ENCODE measurements at regions not wholly inside any gene's neighbourhood (a gene's known extent, or its start where the extent isn't known, plus 50 kb on each side); places are given as distances from the start of the nearest gene placed in this dataset.

- TF ChIP-seq CTCF (conservative IDR thresholded peaks at IDR 0.05; ENCODE audit: low read depth, low read length) (no peak), EZH2 (IDR thresholded peaks at IDR 0.05; ENCODE audit: borderline replicate concordance, low read depth, low read length, poor library complexity, severe bottlenecking) (no peak)
These were observed 153.9 kb upstream of the TIAM1 start for GRCh38 chr21:31497914-31498313.
